ENCODE measurements at regions not wholly inside any gene's neighbourhood (a gene's known extent, or its start where the extent isn't known, plus 50 kb on each side); places are given as distances from the start of the nearest gene placed in this dataset.
A peak's percentile ranks its signal among the peaks of the same experiment; 100 is the strongest.
"Not testable (repeated sequence)": the region's sequence is repeated elsewhere in the genome, so short reads cannot be mapped to it uniquely, and the experiment has no call there.

- H3K27me3 ChIP-seq; H3K4me1 ChIP-seq; H3K9me3 ChIP-seq (replicated peaks); H3K36me3 ChIP-seq; H3K27ac ChIP-seq; H3K4me3 ChIP-seq: not testable (repeated sequence)
- DNase-seq = peak in 1 of 2 experiments; percentile 27
These were observed 184.6 kb upstream of the TP53TG3C start for GRCh38 chr16:33009468-33009867.

- not testable (repeated sequence) for H3K36me3 ChIP-seq, H3K27me3 ChIP-seq
These were observed 166.9 kb upstream of the TP53TG3C start for GRCh38 chr16:33027121-33027520.

GRCh38 chr16:33027941-33028340, 166.1 kb upstream of the TP53TG3C start:
- not testable (repeated sequence) for H3K4me3 ChIP-seq; H3K9me3 ChIP-seq (replicated peaks); H3K4me1 ChIP-seq; H3K27ac ChIP-seq; DNase-seq; H3K36me3 ChIP-seq; H3K27me3 ChIP-seq

More at GRCh38 chr16:33027121-33027520, 166.9 kb upstream of the TP53TG3C start:
- not testable (repeated sequence) for H3K27ac ChIP-seq; H3K4me1 ChIP-seq; H3K9me3 ChIP-seq (replicated peaks); H3K4me3 ChIP-seq; DNase-seq

GRCh38 chr16:33028707-33029390, 165.2 kb upstream of the TP53TG3C start:
- not testable (repeated sequence) for H3K4me1 ChIP-seq; DNase-seq; H3K4me3 ChIP-seq; H3K36me3 ChIP-seq; H3K27me3 ChIP-seq; H3K27ac ChIP-seq; H3K9me3 ChIP-seq (replicated peaks)

- H3K36me3 ChIP-seq; H3K27ac ChIP-seq; H3K4me1 ChIP-seq; DNase-seq; H3K4me3 ChIP-seq; H3K27me3 ChIP-seq; H3K9me3 ChIP-seq (replicated peaks): not testable (repeated sequence)
These were observed 145.2 kb upstream of the TP53TG3C start for GRCh38 chr16:33048849-33049248.

GRCh38 chr16:33059206-33059605, 134.8 kb upstream of the TP53TG3C start:
- DNase-seq = no peak
- Histone ChIP-seq H3K4me1 (no peaks in the 10 kb centered on the region), H3K27ac (no peak overlapping the region), H3K27me3 (no peaks in the 10 kb centered on the region), H3K4me3 (no peak overlapping the region), H3K9me3 (replicated peaks) (no peaks in the 10 kb centered on the region; the same call in 1 of the 2 replicates), H3K36me3 (no peaks in the 10 kb centered on the region)

GRCh38 chr16:33059654-33060421, 134.2 kb upstream of the TP53TG3C start:
- H3K4me3 ChIP-seq; H3K27ac ChIP-seq; H3K4me1 ChIP-seq; H3K9me3 ChIP-seq (replicated peaks); DNase-seq; H3K27me3 ChIP-seq; H3K36me3 ChIP-seq: not testable (repeated sequence)

- H3K36me3 ChIP-seq; H3K9me3 ChIP-seq (replicated peaks); H3K27ac ChIP-seq; DNase-seq; H3K27me3 ChIP-seq; H3K4me1 ChIP-seq; H3K4me3 ChIP-seq: not testable (repeated sequence)
These were observed 131.3 kb upstream of the TP53TG3C start for GRCh38 chr16:33062763-33063162.

- not testable (repeated sequence) for H3K27ac ChIP-seq; H3K36me3 ChIP-seq; H3K4me1 ChIP-seq; H3K4me3 ChIP-seq; DNase-seq; H3K27me3 ChIP-seq; H3K9me3 ChIP-seq (replicated peaks)
These were observed 130.5 kb upstream of the TP53TG3C start for GRCh38 chr16:33063365-33064170.

GRCh38 chr16:33064454-33065073, 129.5 kb upstream of the TP53TG3C start:
- DNase-seq; H3K27me3 ChIP-seq; H3K36me3 ChIP-seq; H3K4me1 ChIP-seq; H3K27ac ChIP-seq; H3K4me3 ChIP-seq; H3K9me3 ChIP-seq (replicated peaks): not testable (repeated sequence)
